BJ (cell line): ENCODE measurements at regions not wholly inside any gene's neighbourhood (a gene's known extent, or its start where the extent isn't known, plus 50 kb on each side); places are given as distances from the start of the nearest gene placed in this dataset.

Source experiments
- CTCF ChIA-PET: fragments of 350-600 bp; formaldehyde crosslinking; extraction: SDS; loops from one replicate; lab custom pipeline; 2021; ENCODE audit warnings: antibody characterized with exemption, inconsistent platforms; lab: Yijun Ruan, JAX
- POLR2A ChIA-PET: fragments of 300-600 bp; sonication (Branson Sonifier 250); formaldehyde crosslinking; extraction: SDS; loops from one replicate; lab custom pipeline; 2021; ENCODE audit warnings: antibody characterized with exemption; lab: Charles Lee
- DNase-seq: peaks from one replicate; pipeline ENCODE4 v3.0.0-alpha.2; 2011; ENCODE audit warnings: low read depth
- H3K27me3 ChIP-seq: 2 replicates; pipeline ENCODE4 v1.6.0; 2011; ENCODE audit warnings: low read length; ENCODE audit not compliant: control insufficient read depth, insufficient read depth
- H3K36me3 ChIP-seq: 2 replicates; pipeline ENCODE4 v1.5.1; 2011; ENCODE audit warnings: low read length; ENCODE audit not compliant: control insufficient read depth, insufficient read depth
- H3K4me3 ChIP-seq: 2 replicates; pipeline ENCODE4 v1.5.1; 2011; ENCODE audit warnings: low read depth, mild to moderate bottlenecking, control low read depth, low read length
- TF ChIP-seq, protein P1 (sequence below): IDR thresholded peaks from 2 replicates; pipeline ENCODE4 v1.5.1; 2011; ENCODE audit warnings: low read depth, mild to moderate bottlenecking, control low read depth, inconsistent platforms, low read length, moderate library complexity; ENCODE audit not compliant: insufficient read depth

DNA sequence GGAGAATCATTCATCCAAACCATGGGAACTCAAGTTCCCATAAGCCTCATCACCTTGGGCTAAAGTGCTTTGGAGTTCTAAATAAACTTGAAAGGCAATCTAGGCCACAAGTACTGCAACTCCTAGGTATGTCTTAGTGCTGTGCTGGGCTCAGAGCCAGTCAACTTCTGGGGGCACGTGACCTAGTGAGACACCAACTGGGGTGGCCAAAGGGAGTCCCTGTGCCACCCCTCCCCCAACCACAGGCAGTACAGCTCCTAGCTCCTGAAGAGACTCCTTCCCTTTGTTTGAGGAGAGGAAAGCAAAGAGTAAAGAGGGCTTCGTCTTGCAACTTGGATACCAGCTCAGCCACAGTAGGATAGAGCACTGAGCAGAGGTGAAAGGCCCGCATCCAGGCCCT lies 154.2 kb upstream of the IL1RAPL2 start:
- H3K4me3 ChIP-seq, result no peak overlapping the region
- no peak for DNase-seq
- ChIA-PET CTCF (no interaction called here), POLR2A (no interaction called here)
- H3K27me3 ChIP-seq, result no peaks in the 10 kb centered on the region
- TF ChIP-seq, protein P1, sequence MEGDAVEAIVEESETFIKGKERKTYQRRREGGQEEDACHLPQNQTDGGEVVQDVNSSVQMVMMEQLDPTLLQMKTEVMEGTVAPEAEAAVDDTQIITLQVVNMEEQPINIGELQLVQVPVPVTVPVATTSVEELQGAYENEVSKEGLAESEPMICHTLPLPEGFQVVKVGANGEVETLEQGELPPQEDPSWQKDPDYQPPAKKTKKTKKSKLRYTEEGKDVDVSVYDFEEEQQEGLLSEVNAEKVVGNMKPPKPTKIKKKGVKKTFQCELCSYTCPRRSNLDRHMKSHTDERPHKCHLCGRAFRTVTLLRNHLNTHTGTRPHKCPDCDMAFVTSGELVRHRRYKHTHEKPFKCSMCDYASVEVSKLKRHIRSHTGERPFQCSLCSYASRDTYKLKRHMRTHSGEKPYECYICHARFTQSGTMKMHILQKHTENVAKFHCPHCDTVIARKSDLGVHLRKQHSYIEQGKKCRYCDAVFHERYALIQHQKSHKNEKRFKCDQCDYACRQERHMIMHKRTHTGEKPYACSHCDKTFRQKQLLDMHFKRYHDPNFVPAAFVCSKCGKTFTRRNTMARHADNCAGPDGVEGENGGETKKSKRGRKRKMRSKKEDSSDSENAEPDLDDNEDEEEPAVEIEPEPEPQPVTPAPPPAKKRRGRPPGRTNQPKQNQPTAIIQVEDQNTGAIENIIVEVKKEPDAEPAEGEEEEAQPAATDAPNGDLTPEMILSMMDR, result no peak
- H3K36me3 ChIP-seq, result no peaks in the 10 kb centered on the region

DNA sequence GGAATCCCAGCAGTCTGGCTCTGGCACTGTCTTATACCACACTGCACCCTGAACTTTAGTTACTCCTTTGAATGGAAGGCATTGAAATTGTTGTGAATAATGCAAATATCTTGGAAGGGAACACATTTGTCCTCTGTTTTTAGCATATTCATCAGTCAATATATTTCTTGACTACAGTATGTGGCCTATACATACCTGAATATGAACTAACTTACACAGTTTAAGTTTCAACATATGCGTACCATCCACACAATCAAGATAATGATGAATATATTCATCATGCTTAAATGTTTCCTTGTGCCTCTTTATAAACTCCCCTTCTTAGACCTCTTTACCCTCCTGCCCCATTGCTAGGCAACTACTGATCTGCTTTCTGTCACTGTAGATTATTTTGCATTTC lies 145.7 kb upstream of the ESX1 start:
- no peak for DNase-seq
- TF ChIP-seq, protein P1, result no peak
- Histone ChIP-seq H3K36me3 (no peaks in the 10 kb centered on the region), H3K4me3 (no peak overlapping the region), H3K27me3 (no peaks in the 10 kb centered on the region)
- ChIA-PET CTCF (no interaction called here), POLR2A (no interaction called here)

DNA sequence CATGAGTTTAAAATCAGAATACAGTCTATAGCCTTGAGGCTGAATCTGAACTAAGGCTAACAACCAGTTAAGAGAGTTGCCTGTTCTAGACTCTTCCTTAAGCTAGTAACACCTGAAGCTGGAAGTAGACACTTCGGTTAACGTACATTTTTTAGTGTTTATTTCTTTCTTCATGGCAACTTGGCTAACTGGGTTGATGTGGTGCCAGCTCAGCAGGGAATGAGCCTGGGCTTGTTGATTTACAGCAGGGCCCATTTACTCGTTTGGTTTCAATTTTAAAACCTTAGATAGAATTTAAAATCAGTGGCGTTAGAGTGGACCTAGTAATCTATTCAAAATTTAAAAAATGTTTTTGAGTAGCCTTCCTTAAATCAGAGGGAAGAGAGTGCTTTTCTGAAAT lies 137.6 kb upstream of the ESX1 start:
- Histone ChIP-seq H3K27me3 (no peaks in the 10 kb centered on the region), H3K36me3 (no peaks in the 10 kb centered on the region), H3K4me3 (no peak overlapping the region)
- ChIA-PET CTCF (interaction anchor here (1.2 kb wide), 1 partner anchor 25 kb away, joined by 4 read pairs; no protein-coding TSS in a partner anchor), POLR2A (no interaction called here)
- no peak for DNase-seq
- TF ChIP-seq, protein P1, result no peak

DNA sequence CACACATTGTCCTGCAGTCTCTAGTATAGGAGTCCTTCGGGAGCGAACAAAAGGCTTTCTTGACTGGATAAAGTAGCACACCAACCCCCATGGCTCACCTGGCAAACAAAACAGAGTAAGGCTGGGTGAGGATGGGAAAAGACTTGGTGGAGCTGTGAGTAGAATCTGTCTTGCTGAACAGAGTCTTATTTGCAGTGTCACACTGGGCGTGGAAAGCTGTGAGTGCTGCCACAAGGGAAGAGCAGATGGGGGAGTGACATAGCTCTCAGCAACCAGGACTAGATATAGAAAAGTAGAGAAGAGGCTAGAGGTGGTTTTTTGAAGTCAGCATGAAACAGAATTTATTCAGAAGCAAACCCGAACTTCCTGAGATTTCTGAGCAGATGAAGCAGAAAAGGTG lies 137.2 kb upstream of the ESX1 start:
- DNase-seq, result no peak
- no peak overlapping the region for H3K4me3 ChIP-seq
- no peaks in the 10 kb centered on the region for H3K36me3 ChIP-seq
- TF ChIP-seq, protein P1, result no peak
- ChIA-PET CTCF (interaction anchor here (1.2 kb wide), 1 partner anchor 26 kb away, joined by 4 read pairs; no protein-coding TSS in a partner anchor), POLR2A (no interaction called here)
- H3K27me3 ChIP-seq, result no peaks in the 10 kb centered on the region

DNA sequence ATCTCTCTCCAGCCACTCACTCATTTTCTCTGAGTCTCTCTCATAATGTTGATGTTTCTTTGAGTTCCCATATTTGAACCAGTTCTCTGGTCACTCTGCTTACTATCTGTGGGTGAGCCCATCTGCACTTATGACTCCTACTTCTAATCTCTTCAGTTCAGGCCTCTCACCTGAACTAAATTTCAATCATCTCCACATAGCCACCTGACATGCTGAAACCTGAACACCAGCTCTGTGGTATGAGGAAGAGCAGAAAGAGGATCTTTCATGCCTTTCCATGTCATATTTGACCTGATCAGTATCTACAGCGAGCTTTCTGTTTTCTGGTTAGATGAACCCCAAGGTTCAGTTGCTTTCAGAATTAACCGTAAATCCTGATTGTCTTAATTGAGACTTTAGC lies 122.2 kb upstream of the ESX1 start:
- Histone ChIP-seq H3K27me3 (no peaks in the 10 kb centered on the region), H3K36me3 (no peaks in the 10 kb centered on the region), H3K4me3 (no peak overlapping the region)
- TF ChIP-seq, protein P1, result no peak
- POLR2A ChIA-PET, result no interaction called here
- DNase-seq, result no peak
- CTCF ChIA-PET, result no interaction called here
